ENCODE measurements at regions not wholly inside any gene's neighbourhood (a gene's known extent, or its start where the extent isn't known, plus 50 kb on each side); places are given as distances from the start of the nearest gene placed in this dataset.
"Not testable (repeated sequence)": the region's sequence is repeated elsewhere in the genome, so short reads cannot be mapped to it uniquely, and the experiment has no call there.

DNA sequence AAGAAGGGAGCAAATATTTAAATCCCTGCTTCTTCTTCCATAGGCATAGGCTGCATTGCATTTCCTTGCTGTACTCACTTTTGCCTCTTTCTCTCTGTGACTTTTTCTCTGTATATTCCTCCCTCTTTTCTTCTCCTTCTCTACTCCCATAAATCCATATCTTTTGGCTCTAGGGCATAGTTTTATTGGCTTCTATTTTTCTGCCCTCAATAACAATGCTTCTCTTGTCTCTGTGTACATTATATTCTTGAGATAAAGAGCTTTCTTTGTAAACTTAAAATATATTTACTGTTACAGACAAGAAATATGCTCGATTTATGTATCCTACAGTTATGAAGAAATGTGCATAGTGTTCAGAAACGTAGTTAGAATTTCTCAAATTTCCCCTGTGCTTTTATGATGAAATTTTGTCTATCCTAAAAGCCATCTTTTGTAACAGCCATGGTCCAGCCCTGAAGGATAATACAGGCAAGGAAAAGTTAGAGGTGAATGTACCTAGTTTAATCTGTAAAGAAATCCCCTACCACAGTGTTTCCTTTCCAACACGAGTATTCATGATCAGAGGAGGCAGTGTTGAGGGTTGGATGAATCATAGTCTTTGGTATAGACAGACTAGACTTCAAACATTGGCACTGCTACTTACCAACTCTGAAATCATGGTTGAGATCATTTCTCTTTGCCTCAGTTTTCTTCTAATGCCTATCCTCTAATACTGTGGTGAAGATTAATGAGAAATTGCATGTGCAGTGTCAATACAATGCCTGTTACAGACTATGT, 173.3 kb upstream of the FAR2 start:
- DNase-seq (ENCODE audit: low spot score), result no peak

DNA sequence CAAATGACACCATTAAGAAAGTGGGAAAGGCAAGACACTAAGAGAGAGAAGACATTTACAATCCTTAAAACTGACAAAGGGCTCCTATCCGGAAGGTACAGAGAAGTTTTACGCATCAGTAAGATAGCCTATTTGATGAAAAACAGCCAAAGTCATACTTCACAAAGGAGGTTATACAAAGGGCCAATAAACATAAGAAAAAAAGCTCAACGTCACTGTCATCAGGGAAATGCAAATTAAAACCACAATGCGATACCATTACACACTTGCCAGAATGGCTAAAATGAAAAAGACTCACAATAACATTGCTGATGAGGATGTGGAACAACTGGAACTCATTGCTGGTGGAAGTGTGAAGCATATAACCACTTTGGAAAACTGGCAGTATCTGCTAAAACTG, 168.6 kb upstream of the FAR2 start:
- no peak for DNase-seq (ENCODE audit: low spot score)

DNA sequence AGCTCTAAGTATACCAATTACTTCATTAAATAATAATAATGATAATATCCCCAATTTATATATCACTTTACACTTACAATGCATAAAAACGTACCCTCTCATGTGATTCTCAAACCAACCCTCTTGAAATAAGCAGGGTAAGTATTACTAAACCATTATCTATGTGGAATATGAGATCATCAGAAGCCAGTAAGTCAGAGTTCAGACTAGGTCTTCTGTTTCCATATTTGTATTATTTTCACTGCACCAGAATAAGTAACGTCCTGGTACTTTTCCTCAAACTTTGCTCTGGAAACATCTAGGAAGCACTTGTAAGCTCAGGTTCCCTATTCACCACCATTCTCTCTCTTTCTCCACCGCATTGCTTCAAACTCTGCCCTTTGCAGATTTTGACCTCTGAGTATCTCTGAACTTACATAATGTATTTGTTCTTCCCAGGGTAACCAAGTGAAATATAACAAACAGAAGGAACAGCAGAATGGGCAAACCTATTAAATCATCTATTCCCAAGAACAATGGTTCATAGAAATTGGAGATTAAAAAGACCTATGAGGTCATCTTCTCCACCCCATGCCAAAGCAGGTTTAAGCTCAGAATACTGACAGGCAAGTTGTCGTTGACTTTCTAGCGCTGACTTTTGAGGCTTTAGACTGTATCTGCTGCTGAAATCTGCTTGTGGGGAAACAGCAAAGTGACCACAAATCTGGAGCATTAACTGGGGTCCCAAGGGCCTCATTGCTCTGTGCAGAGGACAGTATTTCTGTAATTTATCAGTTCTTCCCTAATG, 161.3 kb upstream of the FAR2 start:
- DNase-seq (ENCODE audit: low spot score), result no peak

DNA sequence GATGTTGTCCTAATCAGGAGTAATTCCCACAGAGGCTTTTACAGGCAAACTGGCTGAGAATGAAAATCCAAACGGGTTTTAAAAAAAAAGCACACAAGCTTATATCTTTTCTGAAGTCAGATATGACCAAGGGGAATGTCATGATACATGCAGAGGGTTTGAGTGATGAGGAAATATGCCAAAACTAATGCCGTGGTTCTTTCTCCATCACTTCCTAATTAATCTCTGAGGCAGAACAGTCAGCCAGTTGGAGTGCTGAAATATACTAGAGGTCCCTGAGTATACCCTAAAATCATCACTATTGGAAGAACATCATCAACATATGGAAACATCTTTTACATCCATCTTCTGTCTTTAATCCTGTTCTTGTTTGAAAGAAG, 160.8 kb upstream of the FAR2 start:
- DNase-seq (ENCODE audit: low spot score), result no peak

DNA sequence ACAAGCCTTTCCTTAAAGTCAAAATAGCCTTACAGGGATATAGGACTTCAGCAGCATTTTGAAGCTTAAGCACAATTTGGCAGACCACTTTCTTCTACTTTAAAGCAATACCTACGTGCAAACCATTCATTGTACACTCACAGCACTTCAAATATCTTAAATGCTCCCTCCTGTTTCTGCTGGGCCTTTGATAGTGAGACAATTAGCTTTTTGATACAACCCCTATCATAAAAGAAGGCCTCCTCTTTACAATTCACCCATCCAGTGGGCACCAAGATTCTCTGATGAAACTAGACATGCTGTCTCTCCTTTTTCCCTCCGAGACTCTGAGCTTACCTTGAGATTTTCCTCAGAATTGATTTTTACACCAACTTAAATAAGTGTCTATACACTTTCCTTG, 157.5 kb upstream of the FAR2 start:
- DNase-seq (ENCODE audit: low spot score), result no peak

DNA sequence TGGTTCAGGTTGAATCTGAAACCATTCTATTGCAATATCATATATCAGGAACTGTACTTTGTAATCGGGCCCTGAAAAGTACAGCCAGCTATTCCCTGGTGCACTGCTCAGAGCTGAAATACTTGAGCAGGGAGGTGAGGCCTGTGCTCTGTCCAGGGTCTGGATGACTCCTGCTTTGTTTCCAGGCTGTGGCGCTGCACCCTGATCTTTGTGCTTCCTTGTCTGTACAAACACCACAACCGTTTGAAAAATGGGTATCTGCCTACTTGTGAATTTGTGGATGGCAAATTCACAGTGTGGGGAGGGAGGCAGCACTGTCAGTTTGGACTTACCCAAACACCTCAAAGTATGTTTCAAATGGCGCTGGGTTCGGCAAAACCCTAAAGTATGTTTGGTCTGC, 155.4 kb upstream of the FAR2 start:
- DNase-seq (ENCODE audit: low spot score), result no peak

DNA sequence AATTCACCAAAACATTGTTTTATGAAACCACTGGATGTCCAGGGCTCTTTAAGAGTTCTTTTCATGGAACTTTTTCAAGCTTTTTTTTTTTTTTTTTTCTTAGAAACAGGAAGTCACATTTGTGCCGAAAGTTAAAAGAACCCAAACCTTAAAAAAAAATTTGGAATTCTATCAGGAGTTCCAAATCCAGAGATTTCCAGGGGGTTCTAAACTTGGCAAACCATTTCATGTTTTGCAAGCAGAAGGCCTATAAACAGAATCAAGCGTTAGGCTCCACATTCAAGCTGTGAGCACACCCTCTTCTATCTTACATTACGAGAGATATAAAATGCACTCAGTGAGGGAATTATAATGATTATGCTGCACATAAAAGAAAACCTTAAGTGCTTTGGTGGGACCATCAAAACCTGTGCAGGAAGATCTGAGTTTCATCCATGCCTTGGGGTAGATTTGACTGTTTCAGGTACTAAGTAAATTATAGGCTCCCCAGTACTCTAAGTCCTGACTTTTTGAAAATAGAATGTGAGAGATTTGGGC, 154.8 kb upstream of the FAR2 start:
- no peak for DNase-seq (ENCODE audit: low spot score)

DNA sequence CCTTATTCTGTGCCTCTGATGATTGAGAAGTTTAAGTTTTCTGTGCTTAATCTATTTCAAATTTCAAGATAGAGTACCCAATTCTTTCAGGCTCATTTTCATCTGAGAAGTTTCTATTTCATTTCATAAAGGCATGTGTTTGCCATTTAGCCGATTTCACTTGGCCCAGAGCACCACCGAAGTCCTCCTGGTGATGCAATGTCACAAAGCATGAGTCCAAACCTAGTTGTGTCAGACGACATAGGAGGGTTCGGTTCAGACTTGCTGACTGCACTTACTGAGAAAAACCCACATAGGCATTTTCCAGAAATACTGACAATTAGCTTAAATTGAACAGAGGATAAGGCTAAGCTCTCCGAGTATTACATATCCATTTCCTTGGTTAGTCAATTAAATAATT, 152.4 kb upstream of the FAR2 start:
- DNase-seq (ENCODE audit: low spot score), result no peak

DNA sequence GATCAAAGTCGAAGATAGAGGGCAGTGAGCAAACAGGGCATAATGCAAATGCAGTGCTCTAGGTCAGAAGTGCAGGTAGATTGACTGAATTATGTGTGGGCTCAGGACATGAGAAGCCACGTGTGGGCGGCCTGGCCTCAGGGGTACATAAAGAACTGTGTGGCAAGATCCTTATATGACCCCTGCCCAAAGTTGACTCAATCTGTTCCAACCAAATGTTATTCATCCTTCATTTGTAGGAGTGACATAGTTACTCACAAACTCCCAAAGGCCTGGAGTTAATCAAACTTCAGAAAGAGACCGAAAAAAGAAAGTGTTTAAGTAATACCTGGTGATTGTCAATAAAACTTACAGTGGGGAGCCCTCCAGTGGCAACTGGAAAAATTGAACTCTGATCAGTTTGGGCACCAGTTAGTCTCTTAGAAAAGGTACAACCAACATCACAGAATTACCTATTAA, 150.4 kb upstream of the FAR2 start:
- peak; percentile 44 for DNase-seq (ENCODE audit: low spot score)

DNA sequence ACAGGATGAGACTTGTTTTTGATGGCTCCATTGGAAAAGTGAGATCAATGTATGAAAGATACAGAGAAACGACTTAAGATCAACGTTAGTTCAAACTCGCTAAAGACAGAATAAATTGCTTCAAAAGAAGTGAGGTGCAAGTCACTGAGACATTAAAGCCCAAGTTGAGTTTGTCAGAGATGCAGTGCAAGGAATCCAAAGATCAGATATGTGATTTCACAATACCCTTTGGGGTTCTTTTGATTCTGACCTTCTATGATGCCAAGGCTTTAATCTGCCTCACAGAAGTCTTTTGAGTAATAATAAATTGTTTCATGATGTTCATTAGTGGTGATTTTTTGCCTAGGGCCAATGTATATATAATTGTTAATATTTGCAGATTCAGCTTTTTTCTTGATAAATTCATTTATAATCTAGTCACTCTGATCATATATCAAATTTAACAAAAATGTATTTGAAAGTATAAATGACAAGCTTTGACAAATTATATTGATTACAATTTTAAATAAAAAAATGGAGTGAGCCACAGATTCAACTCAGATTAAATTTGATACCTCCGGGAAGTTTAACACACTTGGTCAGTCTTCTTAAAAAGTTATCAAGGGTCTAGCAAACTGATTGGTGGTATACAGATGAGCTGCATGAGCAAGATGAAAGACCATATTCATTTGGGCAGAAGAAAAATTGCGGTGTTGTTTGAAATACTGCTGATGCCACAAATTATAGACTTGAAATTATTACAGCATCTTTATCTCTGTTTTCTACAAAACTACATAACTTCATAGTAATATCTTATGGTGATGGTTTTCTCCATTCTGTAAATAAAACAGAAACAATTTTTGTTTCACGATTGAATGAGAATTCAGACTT, 144.8 kb upstream of the FAR2 start:
- DNase-seq (ENCODE audit: low spot score), result no peak

DNA sequence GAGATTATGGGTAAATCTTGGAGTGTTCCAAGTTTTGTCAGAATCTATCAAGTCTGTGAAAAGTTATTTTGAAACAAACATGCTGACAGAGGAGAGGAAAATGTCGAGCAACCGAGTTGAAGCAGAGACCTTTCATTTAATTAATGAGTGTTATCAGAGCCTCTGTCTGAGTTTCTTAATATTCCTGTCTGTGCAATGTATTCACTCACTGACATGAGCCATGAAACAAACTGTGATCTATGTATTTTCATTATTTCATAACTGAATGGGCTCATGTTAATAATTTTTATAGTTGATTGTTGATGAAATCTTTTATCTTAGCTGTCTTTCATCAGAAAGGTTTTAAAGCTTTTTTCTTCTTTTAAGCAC, 144.2 kb upstream of the FAR2 start:
- DNase-seq (ENCODE audit: low spot score), result no peak

DNA sequence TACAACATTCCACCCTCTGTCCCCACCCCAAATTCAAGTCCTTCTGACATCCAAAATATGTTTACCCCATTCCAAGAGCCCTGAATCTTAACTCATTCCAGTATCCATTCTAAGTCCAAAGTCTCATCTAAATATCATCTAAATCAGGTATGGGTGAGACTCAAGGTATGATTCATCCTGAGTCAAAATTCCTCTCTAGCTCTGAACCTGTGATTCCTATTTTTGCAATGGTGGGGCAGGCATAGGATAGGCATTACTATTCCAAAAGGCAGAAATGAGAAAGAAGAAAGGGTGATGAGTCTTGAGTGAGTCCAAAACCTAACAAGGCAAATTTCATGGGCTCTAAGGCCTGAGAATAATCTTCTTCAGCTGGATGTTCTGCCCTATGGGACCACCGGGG, 140.3 kb upstream of the FAR2 start:
- no peak for DNase-seq (ENCODE audit: low spot score)

DNA sequence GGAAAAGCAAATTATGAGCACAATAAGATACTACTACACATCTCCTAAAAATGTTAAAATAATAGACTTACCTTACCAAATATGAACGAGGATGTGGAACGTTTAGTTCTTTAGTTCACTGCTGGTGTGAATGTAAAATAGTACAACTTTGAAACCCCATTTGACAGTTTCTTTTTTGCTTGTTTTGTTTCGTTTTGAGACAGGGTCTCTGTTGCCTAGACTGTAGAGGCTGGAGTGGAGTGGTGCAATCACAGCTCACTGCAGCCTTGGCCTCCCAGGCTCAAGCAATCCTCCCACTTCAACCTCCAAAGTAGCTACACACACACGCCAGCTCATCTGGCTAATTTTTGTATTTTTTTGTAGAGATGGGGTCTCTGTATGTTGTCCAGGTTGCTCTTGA, 136.4 kb upstream of the FAR2 start:
- no peak for DNase-seq (ENCODE audit: low spot score)

DNA sequence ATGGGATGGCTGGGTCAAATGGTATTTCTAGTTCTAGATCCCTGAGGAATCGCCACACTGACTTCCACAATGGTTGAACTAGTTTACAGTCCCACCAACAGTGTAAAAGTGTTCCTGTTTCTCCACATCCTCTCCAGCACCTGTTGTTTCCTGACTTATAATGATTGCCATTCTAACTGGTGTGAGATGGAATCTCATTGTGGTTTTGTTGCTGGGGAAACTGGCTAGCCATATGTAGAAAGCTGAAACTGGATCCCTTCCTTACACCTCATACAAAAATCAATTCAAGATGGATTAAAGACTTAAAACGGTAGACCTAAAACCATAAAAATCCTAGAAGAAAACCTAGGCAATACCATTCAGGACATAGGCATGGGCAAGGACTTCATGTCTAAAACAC, 131.5 kb upstream of the FAR2 start:
- DNase-seq (ENCODE audit: low spot score), result not testable (repeated sequence)

DNA sequence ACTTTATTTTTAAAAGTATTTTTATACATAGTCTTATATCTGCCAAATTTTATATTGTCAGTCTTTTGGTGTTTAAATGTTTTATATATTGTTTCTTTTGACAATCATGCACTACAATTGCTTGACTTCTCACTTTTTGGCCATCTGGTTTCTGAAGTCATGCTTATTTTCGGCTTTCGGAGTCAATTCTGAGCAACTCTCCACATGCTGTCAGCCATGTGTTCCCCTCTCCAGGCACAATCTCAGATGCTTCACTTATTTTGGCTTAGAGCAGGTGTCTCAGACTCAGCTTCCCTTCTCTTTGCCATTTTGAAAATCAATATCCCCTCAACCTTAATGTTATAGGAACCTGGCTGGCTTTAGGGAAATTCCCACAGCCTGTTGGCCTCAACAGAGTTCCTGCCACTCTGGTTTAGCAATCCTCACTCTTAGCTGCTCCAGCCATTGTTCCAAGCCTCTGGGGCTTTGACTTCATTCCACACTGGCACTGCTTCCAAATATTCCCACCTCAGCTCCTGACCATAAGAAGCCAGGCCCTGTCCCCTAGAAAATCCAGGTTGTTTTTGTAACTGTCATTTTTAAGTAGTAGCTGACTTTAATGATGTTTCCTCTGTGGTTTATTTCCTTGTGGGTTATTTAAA, 125.5 kb upstream of the FAR2 start:
- DNase-seq (ENCODE audit: low spot score), result no peak

DNA sequence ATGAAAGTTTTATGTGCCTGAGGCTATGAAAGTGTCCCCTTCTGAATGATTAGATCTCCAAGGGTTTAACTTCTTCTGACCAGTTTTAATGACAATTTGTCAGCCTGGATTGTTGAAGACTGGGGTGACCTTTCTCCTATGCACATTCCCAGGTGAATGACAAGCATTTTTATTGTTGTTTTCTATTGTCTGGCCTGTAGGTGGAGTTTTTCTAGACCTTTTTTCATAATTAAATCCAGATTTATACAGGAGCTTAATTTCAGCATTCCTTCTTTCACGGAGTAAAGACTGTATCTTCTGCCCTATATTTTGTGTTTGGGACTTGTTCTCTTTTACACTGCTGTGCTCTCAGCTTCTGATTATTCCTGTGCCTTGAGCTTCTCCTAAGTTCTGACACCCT, 125.0 kb upstream of the FAR2 start:
- no peak for DNase-seq (ENCODE audit: low spot score)

DNA sequence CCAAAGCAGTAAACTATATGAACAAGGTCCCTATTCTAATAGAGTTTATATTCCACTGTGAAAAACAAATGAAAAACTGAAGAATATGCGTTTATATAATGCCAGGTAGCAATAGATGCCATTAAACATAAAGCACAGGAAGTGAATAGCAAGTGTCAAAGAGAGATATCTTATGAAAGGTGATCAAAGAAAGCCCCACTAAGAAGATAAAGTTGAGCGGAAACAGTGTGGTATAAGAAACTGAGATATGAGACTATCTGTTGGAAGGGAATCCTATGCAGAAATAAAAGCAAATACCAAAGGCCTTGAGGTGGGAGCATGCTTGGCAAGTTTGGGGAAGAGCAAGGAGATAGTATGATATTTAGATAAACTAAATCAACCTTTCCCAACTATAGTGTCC, 123.1 kb upstream of the FAR2 start:
- no peak for DNase-seq (ENCODE audit: low spot score)

DNA sequence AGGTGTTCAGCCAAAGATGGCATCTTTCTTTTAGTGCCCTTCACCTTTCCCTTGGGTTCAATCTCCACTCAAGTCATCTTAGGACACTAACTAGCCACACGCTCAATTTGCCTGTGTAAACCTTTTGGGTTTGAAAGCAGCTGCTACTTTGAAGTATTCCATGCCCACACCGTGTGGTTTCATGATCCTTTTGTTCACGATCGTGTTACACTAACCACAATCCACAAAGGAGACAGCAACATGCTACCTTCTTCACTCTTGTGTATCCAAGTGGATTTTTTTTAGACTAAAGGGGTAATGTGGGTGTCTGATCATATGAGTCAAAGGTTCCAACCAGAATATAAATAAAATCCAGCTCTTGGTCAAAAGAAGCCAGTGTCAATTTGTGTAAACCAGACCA, 122.7 kb upstream of the FAR2 start:
- no peak for DNase-seq (ENCODE audit: low spot score)

DNA sequence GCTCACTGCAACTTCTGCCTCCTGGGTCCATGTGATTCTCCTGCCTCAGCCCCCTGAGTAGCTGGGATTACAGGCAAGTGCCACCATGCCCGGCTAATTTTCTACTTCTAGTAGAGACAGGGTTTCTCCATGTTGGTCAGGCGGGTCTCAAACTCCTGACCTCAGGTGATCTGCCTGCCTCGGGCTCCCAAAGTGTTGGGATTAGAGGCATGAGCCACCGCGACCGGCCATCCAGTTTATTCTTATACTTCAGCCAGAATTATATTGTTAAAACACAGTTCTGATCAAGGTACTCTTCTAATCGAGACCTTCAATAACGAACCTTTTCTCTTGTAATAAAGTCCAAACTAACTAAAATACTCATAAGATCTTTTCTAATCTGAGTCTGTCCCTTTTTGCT, 119.6 kb upstream of the FAR2 start:
- DNase-seq (ENCODE audit: low spot score), result not testable (repeated sequence)

DNA sequence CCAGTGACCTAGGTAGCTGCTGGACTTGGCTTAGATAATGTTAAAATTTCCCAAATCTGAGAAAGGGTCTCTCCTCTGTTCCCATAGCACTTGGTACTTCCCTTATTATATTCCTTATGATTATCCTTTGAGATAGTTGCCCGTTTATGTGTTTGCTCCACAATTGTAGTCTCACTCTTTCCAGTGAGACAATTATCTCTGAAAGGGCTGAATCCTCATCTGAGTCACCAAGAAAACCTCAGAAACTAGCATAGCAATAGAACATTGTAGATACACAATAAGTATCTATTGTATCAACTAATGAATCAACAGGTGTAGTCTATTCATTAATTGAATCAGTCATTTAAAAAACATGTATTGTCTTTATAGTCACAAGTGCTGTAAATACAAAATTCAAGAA, 119.1 kb upstream of the FAR2 start:
- DNase-seq (ENCODE audit: low spot score), result no peak

DNA sequence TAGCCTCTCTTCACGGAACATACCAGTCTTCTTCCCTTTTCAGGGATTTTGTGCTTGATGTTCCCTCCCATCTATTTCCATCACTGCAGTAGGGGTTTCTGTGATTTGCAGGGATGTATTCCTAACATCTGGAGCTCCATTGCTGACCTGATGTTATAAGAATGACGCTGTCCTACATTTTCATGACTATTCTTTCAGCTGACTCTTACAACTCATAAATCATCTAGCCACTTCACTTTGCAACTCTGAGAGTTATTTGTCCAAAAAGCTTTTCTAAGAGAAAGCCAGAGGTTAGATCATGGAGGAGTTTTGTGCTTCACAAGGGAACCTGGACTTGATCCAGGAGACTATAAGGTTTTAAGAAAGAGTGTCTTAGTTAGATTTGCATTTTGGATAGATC, 116.6 kb upstream of the FAR2 start:
- DNase-seq (ENCODE audit: low spot score), result no peak

DNA sequence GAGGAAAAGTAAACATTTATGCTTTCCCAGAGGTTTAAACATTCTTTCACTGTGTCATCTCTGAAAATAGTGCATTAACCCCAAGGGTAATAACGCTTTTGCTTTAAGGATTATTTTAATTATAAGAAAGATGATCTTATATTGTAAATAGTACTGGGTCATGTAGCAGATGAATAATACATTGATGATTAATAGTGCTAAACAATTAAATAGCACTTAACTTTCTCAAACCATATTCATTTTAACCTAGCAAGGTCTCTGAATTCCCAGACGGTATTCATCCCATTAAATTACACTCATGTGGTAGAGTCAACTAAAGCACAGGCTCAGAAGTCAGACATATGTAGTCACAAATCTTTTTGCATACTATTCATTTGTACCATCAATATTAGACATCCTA, 115.6 kb upstream of the FAR2 start:
- DNase-seq (ENCODE audit: low spot score), result no peak
